OCI-LY3 (cell line): ENCODE measurements at regions not wholly inside any gene's neighbourhood (a gene's known extent, or its start where the extent isn't known, plus 50 kb on each side); places are given as distances from the start of the nearest gene placed in this dataset.

Source experiments
- CTCF ChIP-seq: fragments of 200-600, 300-600 bp; sonication (generic); IDR thresholded peaks from 2 replicates; pipeline ENCODE4 v1.5.1; 2014; ENCODE audit warnings: antibody characterized with exemption, low read length, low read depth
- EZH2phosphoT487 ChIP-seq: fragments of 200-600 bp; shearing (Covaris generic); IDR thresholded peaks from 2 replicates; pipeline ENCODE4 v1.6.1; 2018; ENCODE audit warnings: antibody characterized with exemption, mixed run types, low read depth

GRCh38 chr11:70710192-70710591 lies 311.9 kb downstream of the CTTN start:
- TF ChIP-seq EZH2phosphoT487 (no peak), CTCF (no peak)
